A673 (cell line): ENCODE measurements at regions not wholly inside any gene's neighbourhood (a gene's known extent, or its start where the extent isn't known, plus 50 kb on each side); places are given as distances from the start of the nearest gene placed in this dataset.

Source experiments
- BruUV-seq: library from RNA; stranded (reverse); fragments of 400-500 nt; replicated peaks from 2 replicates; lab custom pipeline; 2021; lab: Mats Ljungman, UMichigan
- CTCF ChIA-PET: fragments of 300-600 bp; sonication (Branson Sonifier 250); formaldehyde crosslinking; loops from one replicate; lab custom pipeline; 2022; ENCODE audit warnings: antibody characterized with exemption; lab: Charles Lee
- POLR2A ChIA-PET: fragments of 300-600 bp; sonication (Branson Sonifier 250); formaldehyde crosslinking; loops from one replicate; lab custom pipeline; 2022; ENCODE audit warnings: antibody characterized with exemption; ENCODE audit not compliant: low non-redundant PET; lab: Charles Lee
- DNase-seq: peaks from one replicate; pipeline ENCODE4 v3.0.0-alpha.2; 2015; ENCODE audit warnings: low spot score
- H3K27ac ChIP-seq: fragments of 200-600 bp; sonication (generic); 2 replicates; pipeline ENCODE4 v1.5.1; 2016; ENCODE audit warnings: mixed run types, low read depth, mild to moderate bottlenecking, mixed read lengths, antibody characterized with exemption, low read length; ENCODE audit not compliant: poor library complexity, severe bottlenecking
- H3K27me3 ChIP-seq: fragments of 200-600 bp; sonication (generic); replicated peaks from 2 replicates; pipeline ENCODE4 v1.6.1; 2017; ENCODE audit warnings: mixed run types, low read depth, mild to moderate bottlenecking, mixed read lengths, antibody characterized with exemption, low read length; ENCODE audit not compliant: insufficient read depth, poor library complexity
- H3K36me3 ChIP-seq: fragments of 200-600 bp; sonication (generic); 2 replicates; pipeline ENCODE4 v1.6.1; 2016; ENCODE audit warnings: mixed run types, mild to moderate bottlenecking, mixed read lengths, antibody characterized with exemption, low read length; ENCODE audit not compliant: insufficient read depth, poor library complexity, severe bottlenecking
- H3K4me1 ChIP-seq: fragments of 200-600 bp; sonication (generic); 2 replicates; pipeline ENCODE4 v1.6.1; 2017; ENCODE audit warnings: mixed run types, mild to moderate bottlenecking, mixed read lengths, antibody characterized with exemption, low read length; ENCODE audit not compliant: insufficient read depth, poor library complexity, severe bottlenecking
- H3K4me3 ChIP-seq: fragments of 200-600 bp; sonication (generic); 2 replicates; pipeline ENCODE4 v1.5.1; 2016; ENCODE audit warnings: low read depth, mixed run types, mild to moderate bottlenecking, mixed read lengths, low read length; ENCODE audit not compliant: poor library complexity, severe bottlenecking
- H3K9me3 ChIP-seq: fragments of 200-600 bp; sonication (generic); 2 replicates; pipeline ENCODE4 v1.6.1; 2016; ENCODE audit warnings: mixed run types, low read depth, mild to moderate bottlenecking, mixed read lengths, antibody characterized with exemption, low read length; ENCODE audit not compliant: poor library complexity, severe bottlenecking
- EZH2 ChIP-seq: fragments of 200-600 bp; sonication (generic); IDR thresholded peaks from 2 replicates; pipeline ENCODE4 v1.6.1; 2017; ENCODE audit warnings: borderline replicate concordance, low read depth, mild to moderate bottlenecking, mixed read lengths, antibody characterized with exemption, low read length; ENCODE audit not compliant: poor library complexity, severe bottlenecking
- intact Hi-C: fragments of 100-400 bp; cut with micrococcal nuclease; formaldehyde crosslinking; loops from one replicate; pipeline ENCODE4 v1.10.0; 2022; ENCODE audit not compliant: unreplicated experiment
- TF ChIP-seq, protein P1 (sequence below): fragments of 300-800, 200-600 bp; sonication (generic); conservative IDR thresholded peaks from 2 replicates; pipeline ENCODE4 v1.5.1; 2017; ENCODE audit warnings: low read depth, mild to moderate bottlenecking, antibody characterized with exemption, low read length, moderate library complexity, mixed read lengths

DNA sequence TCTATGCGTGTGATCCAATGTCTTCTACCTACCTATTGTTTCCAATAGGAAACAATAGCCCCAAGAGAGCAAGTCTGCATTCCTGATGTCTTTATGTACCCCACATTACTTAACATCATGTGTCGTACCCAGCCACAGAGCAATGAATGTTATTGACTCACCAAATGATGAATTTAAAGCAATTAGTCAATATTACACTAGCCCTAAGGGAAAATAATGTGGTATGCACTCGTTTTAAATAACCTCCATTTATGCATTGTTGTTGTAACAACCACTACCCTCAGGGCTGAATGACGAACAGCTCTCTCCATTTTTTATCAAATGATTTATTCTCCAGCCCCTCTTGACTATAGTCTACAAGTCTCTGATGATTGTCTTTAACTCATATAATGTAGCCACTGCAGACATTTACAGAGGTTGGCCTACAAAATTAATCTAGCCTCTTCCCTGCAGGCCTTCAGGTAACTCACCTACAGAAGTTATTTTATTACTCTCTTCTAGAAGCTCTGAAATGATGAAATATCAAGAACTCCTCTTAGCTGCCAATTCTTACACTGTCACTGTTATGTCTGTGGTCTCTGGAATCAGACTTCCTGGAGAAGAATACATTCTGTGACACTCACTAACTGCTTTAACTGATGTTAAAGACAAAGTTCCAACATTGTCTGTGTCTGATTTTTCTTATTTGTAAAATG, 601.7 kb upstream of the GRIA3 start:
- intact Hi-C loops: no loop called here
- no peaks in the 10 kb centered on the region for H3K9me3 ChIP-seq
- no peak overlapping the region for H3K4me3 ChIP-seq
- no TSS peak for BruUV-seq
- TF ChIP-seq, protein P1, sequence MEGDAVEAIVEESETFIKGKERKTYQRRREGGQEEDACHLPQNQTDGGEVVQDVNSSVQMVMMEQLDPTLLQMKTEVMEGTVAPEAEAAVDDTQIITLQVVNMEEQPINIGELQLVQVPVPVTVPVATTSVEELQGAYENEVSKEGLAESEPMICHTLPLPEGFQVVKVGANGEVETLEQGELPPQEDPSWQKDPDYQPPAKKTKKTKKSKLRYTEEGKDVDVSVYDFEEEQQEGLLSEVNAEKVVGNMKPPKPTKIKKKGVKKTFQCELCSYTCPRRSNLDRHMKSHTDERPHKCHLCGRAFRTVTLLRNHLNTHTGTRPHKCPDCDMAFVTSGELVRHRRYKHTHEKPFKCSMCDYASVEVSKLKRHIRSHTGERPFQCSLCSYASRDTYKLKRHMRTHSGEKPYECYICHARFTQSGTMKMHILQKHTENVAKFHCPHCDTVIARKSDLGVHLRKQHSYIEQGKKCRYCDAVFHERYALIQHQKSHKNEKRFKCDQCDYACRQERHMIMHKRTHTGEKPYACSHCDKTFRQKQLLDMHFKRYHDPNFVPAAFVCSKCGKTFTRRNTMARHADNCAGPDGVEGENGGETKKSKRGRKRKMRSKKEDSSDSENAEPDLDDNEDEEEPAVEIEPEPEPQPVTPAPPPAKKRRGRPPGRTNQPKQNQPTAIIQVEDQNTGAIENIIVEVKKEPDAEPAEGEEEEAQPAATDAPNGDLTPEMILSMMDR: no peak
- no peak for TF ChIP-seq EZH2
- no peak for DNase-seq
- no peaks in the 10 kb centered on the region for H3K36me3 ChIP-seq
- ChIA-PET CTCF (no interaction called here), POLR2A (no interaction called here)
- no peaks in the 10 kb centered on the region for H3K4me1 ChIP-seq
- no peak overlapping the region for H3K27ac ChIP-seq
- no peaks in the 10 kb centered on the region for H3K27me3 ChIP-seq

DNA sequence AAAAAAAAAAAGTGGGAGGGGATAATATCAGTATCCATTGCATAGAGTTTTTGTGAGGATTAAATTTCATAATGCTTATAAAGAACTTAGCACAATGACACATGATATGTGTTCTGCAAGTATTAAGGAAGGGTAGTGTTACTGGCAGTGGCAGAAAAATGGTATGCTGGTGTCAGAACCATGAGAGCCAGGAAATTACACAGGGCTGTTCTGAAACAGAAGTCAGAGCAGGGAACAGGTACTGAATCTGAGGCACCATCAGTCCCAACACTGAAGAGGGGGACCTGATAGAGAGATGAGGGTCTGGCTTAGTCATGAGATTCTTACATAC, 601.1 kb upstream of the GRIA3 start:
- Histone ChIP-seq H3K27me3 (no peaks in the 10 kb centered on the region), H3K4me3 (no peak overlapping the region), H3K9me3 (no peaks in the 10 kb centered on the region), H3K4me1 (no peaks in the 10 kb centered on the region), H3K36me3 (no peaks in the 10 kb centered on the region), H3K27ac (no peak overlapping the region)
- ChIA-PET CTCF (no interaction called here), POLR2A (no interaction called here)
- TF ChIP-seq EZH2: no peak
- TF ChIP-seq, protein P1: no peak
- BruUV-seq: no TSS peak
- intact Hi-C loops: no loop called here
- no peak for DNase-seq

DNA sequence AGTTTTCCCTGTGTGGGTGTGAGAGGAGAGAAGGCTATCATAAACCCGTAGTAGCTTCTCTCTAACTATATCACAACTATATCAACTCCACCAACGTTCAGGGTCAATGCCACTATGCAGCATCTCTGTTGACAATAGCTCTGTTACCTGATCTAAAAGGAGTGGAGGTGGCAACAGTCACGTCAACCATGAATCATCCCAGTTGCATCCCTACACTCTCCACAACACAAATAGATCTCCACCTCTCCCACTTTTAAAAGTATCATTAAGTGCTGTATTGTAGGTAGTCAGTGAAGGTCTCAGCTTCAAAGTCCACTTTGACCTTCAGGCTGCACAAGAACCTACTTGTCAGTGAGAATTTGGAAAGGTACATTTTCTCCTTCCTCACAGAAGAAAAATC, 600.5 kb upstream of the GRIA3 start:
- TF ChIP-seq, protein P1: no peak
- no peak for TF ChIP-seq EZH2
- no TSS peak for BruUV-seq
- intact Hi-C loops: no loop called here
- Histone ChIP-seq H3K9me3 (no peaks in the 10 kb centered on the region), H3K4me1 (no peaks in the 10 kb centered on the region), H3K4me3 (no peak overlapping the region), H3K27ac (no peak overlapping the region), H3K27me3 (no peaks in the 10 kb centered on the region), H3K36me3 (no peaks in the 10 kb centered on the region)
- ChIA-PET POLR2A (no interaction called here), CTCF (no interaction called here)
- DNase-seq: no peak
